H1 (cell line): ENCODE measurements at regions not wholly inside any gene's neighbourhood (a gene's known extent, or its start where the extent isn't known, plus 50 kb on each side); places are given as distances from the start of the nearest gene placed in this dataset.

ENCODE experiments used
- ATF2 ChIP-seq: IDR thresholded peaks from 2 replicates; pipeline ENCODE4 v1.6.1; 2012; ENCODE audit warnings: low read length, inconsistent platforms
- EGR1 ChIP-seq: IDR thresholded peaks from 2 replicates; pipeline ENCODE4 v1.6.1; 2011; ENCODE audit warnings: low read depth, low read length, borderline replicate concordance
- NRF1 ChIP-seq: IDR thresholded peaks from 2 replicates; pipeline ENCODE4 v1.6.1; 2011; ENCODE audit warnings: mild to moderate bottlenecking, low read depth, low read length, improper control_type of control experiment
- SP4 ChIP-seq: IDR thresholded peaks from 2 replicates; pipeline ENCODE4 v1.6.1; 2012; ENCODE audit warnings: low read length, inconsistent platforms
- TF ChIP-seq, protein P1 (sequence below): fragments of 300-600 bp; sonication (generic); IDR thresholded peaks from 2 replicates; pipeline ENCODE4 v1.7.1; 2012; ENCODE audit warnings: low read length, moderate library complexity, mild to moderate bottlenecking, inconsistent platforms; ENCODE audit not compliant: insufficient replicate concordance

- TF ChIP-seq, protein P1, sequence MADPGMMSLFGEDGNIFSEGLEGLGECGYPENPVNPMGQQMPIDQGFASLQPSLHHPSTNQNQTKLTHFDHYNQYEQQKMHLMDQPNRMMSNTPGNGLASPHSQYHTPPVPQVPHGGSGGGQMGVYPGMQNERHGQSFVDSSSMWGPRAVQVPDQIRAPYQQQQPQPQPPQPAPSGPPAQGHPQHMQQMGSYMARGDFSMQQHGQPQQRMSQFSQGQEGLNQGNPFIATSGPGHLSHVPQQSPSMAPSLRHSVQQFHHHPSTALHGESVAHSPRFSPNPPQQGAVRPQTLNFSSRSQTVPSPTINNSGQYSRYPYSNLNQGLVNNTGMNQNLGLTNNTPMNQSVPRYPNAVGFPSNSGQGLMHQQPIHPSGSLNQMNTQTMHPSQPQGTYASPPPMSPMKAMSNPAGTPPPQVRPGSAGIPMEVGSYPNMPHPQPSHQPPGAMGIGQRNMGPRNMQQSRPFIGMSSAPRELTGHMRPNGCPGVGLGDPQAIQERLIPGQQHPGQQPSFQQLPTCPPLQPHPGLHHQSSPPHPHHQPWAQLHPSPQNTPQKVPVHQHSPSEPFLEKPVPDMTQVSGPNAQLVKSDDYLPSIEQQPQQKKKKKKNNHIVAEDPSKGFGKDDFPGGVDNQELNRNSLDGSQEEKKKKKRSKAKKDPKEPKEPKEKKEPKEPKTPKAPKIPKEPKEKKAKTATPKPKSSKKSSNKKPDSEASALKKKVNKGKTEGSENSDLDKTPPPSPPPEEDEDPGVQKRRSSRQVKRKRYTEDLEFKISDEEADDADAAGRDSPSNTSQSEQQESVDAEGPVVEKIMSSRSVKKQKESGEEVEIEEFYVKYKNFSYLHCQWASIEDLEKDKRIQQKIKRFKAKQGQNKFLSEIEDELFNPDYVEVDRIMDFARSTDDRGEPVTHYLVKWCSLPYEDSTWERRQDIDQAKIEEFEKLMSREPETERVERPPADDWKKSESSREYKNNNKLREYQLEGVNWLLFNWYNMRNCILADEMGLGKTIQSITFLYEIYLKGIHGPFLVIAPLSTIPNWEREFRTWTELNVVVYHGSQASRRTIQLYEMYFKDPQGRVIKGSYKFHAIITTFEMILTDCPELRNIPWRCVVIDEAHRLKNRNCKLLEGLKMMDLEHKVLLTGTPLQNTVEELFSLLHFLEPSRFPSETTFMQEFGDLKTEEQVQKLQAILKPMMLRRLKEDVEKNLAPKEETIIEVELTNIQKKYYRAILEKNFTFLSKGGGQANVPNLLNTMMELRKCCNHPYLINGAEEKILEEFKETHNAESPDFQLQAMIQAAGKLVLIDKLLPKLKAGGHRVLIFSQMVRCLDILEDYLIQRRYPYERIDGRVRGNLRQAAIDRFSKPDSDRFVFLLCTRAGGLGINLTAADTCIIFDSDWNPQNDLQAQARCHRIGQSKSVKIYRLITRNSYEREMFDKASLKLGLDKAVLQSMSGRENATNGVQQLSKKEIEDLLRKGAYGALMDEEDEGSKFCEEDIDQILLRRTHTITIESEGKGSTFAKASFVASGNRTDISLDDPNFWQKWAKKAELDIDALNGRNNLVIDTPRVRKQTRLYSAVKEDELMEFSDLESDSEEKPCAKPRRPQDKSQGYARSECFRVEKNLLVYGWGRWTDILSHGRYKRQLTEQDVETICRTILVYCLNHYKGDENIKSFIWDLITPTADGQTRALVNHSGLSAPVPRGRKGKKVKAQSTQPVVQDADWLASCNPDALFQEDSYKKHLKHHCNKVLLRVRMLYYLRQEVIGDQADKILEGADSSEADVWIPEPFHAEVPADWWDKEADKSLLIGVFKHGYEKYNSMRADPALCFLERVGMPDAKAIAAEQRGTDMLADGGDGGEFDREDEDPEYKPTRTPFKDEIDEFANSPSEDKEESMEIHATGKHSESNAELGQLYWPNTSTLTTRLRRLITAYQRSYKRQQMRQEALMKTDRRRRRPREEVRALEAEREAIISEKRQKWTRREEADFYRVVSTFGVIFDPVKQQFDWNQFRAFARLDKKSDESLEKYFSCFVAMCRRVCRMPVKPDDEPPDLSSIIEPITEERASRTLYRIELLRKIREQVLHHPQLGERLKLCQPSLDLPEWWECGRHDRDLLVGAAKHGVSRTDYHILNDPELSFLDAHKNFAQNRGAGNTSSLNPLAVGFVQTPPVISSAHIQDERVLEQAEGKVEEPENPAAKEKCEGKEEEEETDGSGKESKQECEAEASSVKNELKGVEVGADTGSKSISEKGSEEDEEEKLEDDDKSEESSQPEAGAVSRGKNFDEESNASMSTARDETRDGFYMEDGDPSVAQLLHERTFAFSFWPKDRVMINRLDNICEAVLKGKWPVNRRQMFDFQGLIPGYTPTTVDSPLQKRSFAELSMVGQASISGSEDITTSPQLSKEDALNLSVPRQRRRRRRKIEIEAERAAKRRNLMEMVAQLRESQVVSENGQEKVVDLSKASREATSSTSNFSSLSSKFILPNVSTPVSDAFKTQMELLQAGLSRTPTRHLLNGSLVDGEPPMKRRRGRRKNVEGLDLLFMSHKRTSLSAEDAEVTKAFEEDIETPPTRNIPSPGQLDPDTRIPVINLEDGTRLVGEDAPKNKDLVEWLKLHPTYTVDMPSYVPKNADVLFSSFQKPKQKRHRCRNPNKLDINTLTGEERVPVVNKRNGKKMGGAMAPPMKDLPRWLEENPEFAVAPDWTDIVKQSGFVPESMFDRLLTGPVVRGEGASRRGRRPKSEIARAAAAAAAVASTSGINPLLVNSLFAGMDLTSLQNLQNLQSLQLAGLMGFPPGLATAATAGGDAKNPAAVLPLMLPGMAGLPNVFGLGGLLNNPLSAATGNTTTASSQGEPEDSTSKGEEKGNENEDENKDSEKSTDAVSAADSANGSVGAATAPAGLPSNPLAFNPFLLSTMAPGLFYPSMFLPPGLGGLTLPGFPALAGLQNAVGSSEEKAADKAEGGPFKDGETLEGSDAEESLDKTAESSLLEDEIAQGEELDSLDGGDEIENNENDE: no peak
- TF ChIP-seq NRF1 (no peak), SP4 (no peak), EGR1 (no peak), ATF2 (no peak)
These were observed 112.5 kb upstream of the SALL3 start (continued) for GRCh38 chr18:78867131-78867530.
